HG02970 (cell line): ENCODE measurements at regions not wholly inside any gene's neighbourhood (a gene's known extent, or its start where the extent isn't known, plus 50 kb on each side); places are given as distances from the start of the nearest gene placed in this dataset.
A peak's percentile ranks its signal among the peaks of the same experiment; 100 is the strongest.
"Not testable (repeated sequence)": the region's sequence is repeated elsewhere in the genome, so short reads cannot be mapped to it uniquely, and the experiment has no call there.

ENCODE experiments used
- ATAC-seq: cut with Tn5 transposase; IDR thresholded peaks from one replicate; pipeline ENCODE4 v1.9.1; 2021; ENCODE audit warnings: mild to moderate bottlenecking, moderate library complexity, moderate number of reproducible peaks; ENCODE audit not compliant: unreplicated experiment, low FRiP score

DNA sequence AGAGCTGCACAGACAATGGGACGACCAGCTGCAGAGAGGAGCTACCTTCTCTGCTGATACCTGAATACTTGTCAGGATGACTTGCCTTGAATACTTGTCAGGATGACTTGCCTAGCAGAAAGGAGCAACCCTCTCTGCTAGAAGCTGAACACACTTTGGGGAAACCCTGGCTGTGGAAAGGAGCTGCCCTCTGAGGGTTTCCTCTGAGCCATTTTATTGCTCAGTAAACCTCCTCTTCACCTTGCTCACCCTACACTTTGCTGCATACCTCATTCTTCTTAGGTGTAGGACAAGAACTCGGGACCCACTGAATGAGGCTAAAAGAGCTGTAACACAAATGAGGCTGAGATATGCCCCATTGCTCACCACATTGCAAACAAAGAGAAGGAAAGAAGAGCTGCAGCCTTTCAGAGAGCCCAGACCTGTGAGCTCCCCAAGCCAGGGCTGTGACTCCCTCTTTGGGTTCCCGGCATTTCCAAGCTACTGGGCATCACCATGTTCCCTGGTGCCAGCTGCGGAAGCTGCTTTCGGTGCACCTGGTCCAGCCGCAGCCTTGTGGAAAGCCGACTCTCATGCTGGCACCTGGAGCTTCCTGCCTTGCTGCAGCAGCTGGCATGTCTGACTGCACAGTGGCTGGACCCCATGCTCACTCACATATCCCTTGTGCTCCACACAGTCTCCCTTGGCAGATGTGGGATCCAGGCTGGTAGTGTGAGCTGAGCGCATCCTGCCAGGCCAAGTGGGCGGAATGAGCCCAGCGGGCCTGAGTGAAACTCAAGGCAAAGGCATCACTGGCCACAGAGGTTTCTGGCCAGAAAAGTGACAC lies 106.7 kb upstream of the AHI1 start:
- ATAC-seq, result no peak

DNA sequence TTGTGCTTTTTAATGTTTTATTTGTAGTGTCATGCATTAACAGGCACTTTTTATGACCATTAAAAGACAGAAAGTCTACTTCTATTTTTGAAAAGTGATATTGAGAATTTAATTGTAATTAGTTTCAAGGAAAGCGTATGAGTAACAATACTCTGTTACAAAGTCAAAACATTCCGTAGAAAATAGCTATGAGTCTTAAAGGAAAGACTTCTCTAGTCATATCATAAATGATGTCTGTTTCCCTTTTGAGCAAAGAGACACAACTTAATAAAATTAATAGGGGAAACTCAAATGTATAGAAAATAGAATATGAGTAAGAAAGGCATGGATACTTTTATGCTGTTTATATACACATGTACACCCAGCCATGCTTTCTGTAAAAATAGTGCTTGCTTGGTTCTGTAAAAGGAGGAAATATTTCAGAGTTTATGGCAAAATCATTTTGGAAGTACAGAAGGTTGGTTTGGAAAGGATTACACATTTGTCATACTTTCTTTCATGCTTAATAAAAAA lies 107.8 kb upstream of the AHI1 start:
- no peak for ATAC-seq

DNA sequence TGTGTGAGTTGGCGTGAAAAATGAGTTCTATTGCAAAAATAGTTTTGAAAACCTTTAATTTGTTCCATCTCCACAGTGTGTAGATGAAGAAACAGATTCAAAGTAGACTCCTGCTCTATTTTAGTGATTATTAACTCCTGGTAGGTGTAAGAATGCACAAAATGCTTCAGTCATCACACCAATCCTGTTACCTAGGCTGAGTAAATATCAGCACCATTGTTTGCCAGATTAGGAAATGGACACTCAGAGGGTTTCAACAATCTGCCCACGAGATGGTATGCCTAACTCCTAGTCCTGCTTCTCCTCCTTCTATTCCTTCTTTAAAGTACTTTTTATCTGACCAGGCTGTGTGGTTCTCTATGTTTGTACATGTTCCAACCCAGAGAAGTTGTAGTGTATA lies 108.9 kb upstream of the AHI1 start:
- ATAC-seq, result no peak

DNA sequence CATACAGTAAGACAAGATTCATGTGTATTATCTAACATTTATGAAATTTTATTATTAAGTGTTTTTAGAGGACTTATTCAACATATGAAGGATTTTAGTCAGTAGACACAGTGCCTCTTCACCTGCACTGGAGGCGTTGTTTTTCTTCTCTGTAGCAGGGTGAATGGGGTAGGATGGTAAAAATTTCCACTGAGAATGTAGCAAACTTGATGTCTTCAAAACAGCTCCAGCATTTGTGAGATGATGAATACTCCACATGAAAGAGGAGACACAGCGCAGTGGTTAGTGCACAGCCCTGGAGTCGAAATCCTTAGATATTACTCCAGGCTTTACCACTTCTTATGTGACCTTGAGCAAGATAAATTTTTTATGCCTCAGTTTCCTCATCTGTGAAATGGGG lies 110.5 kb upstream of the AHI1 start:
- ATAC-seq, result no peak

DNA sequence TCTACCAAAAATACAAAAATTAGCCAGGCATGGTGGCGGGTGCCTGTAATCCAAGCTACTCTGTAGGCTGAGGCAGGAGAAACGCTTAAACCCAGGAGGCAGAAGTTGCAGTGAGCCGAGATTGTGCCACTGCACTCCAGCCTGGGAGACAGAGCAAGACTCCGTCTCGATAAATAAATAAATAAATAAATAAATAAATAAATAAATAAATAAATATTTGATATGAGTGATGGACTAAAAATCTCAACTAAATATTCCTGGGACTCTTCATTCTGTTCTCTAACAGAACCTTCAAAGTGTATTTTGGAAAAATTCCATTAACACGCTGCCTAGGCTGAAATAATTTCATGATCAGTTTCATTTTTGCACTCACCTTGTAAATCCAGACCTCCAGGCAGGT lies 112.7 kb upstream of the AHI1 start:
- ATAC-seq, result not testable (repeated sequence)

DNA sequence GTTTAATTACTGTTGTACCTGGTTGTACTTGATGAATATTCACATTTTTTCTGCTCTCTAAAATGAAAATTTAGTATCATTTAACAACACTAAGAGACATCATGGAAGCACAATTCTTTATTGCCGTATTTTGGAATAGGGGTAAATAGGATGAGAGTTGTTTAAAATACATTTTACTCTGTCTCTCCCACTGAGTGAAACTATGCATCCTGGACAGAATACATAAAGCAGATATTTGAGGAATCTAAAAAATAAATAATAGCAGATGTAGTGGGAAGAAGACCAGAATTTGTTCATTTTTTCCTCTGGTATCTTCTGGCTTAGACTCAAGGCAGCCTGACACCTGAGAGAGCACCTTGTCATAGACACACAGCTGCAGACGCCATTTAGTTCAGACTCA lies 119.1 kb upstream of the AHI1 start:
- no peak for ATAC-seq

DNA sequence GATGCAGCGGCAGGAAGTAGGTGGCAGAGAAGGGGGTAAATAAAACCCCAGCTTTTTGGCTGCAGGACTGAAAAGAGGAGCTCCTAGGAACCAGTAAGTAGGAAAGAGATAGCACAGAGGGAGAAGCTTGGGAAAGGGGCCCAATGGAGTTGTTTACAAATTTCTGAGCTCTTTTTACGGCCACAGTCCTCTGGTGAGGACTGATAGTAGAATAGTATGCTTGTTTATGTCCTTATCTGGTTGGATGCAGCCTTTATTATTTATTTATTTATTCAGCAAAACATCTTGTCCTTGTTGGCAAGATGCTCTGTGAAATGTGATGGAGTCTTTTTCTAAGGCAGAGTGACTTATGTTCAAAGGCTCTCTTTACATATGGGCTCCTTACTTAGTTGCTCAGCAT lies 119.7 kb upstream of the AHI1 start:
- no peak for ATAC-seq

DNA sequence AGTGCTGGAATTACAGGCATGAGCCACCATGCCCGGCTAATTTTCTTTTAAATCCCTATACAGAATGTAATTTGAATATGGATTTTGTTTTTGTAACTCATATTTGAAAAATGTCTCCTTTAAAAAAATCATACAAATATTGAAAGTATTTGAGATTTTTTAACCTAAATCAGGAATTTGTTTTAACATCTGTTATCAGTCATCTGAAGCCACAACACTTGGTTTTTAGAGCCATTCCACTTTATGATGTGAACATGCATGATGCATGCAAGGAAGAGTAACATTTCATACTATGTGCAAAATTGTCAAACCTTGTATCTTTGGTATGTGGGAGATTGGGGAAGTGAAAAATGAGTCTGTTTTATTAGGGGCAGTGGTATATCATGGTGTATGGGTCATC lies 124.5 kb upstream of the AHI1 start:
- ATAC-seq, result no peak

DNA sequence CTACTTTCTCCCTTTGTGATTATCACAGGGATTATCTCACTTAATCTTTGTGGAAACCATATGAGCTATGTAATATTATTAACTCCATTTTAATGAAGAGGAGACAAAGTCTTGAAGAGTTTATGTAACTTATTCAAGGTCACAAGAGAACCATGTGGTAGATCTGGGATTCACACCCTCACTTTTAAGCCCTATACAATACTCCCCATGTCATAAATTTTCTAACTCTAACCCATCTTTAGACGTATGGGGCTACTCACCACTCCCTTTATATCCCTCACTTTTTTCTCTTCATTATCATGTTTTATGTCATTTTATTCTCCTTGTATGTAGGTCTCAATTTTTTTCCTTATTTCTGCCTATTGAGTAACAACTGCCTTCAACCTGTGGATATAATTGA lies 126.4 kb upstream of the AHI1 start:
- ATAC-seq, result no peak

DNA sequence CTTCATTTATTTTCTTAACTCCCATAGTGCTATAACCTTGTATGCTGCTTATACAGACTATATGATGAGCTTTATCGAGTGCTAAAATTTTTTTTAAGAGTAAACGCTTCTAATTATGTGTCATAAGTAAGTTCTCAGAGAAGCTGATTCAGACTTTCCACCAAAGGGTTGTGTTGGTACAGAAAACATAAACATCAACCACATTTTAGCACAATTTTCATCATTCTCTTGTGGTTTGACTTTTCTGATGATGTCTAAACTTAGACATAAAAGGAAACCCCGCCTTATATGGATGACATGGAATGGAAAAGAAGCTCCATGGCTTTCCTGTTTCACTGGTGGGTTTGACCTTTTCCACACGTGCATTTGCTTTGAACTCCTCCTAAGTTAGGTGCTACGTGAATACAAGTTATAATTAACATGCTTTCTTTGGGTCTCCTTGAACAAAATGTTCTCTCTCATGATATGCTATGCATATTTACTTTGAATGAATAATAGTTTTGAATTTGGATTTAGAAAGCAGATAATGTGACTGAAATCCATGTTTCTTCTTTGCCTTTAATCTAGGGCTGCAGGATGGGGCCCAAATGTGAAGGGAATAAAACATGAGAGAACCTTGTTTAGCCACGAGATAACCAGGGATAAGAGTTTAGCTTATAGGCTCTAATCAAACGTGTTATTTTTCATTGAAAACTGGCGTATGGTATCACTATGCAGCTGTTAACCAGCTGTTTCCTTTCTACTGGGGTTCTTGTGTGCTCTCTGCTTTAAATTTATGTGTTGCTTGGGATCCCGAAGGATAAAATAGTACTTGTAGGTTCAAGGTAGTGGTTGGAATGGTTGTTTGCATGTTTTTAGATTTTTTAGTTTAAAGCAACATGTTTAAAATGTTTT lies 127.1 kb upstream of the AHI1 start:
- ATAC-seq, result no peak

DNA sequence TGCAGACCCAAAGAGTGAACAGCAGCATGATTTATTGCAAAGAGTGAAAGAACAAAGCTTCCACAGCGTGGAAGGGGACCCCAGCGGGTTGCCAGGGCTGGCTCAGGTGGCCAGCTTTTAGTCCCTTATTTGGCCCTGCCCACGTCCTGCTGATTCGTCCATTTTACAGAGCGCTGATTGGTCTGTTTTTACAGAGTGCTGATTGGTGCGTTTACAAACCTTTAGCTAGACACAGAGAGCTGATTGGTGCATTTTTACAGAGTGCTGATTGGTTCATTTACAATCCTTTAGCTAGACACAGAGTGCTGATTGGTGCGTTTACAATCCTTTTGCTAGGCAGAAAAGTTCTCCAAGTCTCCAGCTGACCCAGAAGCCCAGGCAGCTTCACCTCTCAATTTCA lies 128.5 kb upstream of the AHI1 start:
- not testable (repeated sequence) for ATAC-seq

DNA sequence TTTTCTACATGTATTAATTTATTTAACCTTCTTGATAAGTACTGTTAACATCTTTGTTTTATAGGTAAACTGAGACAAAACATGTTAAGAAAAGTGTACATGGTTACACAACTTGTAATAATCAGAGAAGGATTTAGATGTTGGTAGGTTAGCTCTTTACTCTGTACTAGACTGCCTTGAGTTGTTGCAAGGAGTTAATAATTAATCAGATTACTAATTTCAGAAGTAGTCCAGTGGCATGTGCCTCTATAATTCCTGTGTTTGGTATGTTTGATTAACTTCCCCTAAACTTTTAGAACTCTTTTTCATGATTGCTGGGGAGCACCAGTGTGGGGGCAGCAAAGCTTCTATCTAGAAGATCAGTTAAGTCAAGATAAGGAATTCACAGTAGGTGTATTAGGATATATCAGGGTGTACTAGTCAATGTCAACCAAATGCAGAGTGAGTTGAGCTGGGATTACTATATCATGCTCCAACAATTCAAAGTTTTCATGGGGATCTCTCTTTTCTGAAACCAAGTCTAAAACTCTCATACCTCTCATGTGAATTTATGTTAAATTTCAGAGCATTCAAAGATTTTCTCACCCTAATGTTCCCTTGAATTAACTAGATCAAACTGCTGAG lies 129.7 kb upstream of the AHI1 start:
- ATAC-seq, result peak; percentile 74

DNA sequence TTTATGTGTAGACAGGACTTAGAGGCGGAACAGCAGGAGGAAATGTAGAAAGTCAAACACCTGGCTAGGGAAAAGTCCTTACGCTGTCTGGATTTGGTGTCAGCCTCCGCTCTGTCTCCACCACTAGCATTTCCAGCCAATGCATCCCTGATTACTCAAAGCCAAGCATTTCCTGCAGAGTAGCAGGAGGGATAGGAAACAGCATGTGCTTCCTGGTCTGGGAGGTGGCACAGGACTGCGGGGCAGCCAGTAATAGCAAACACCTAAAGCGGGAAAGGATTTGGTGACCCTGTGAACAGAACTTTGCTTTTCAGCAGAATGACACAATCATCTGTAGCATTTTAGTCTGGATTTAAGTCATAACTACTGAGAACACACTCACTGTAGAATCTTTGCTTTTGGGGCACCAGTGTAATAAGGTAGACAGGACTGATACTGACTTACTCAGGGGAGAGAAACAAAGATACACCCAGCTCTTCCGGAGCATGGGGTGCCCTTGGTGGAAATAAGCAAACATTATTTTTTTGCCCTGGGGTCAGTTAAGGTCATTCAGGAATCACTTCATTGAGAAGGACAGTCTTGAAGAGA lies 133.3 kb upstream of the AHI1 start:
- no peak for ATAC-seq

DNA sequence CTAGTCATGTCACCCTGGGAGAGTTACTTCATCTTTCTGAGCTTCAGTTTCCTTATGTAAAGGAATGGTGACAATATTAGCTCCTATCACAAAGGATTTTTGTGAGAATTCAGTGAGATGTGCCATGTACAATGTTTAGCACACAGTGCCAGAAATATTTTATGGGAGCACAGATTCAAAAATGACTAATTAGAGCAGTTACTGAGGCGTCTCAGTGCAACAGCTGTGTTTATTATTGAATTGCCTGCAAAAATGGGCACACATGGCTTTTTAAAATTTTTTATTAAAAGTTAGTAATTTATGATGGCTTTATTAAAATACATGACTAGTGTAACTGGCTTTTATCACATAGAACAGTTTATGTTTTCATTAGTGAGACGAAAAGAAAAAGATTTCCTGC lies 134.3 kb upstream of the AHI1 start:
- ATAC-seq, result no peak

DNA sequence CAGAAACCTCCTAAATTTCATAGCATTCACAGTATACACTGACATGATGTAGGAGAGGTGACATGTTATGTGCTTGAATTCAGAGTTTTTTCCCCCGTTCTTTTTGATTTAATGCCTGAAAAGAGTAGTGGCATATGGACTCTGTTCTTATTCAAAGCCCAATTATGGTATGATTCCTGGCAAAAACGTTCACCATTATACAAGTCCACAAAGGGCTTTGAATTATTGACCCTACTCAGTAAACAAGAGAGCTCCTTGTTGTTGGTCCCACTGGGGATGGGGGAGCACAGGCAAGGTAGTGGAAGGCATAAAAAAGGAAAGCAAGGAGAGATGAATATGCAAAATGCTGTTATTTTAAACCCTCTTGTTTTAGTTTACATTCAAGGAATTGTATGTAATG lies 136.0 kb upstream of the AHI1 start:
- ATAC-seq, result no peak

DNA sequence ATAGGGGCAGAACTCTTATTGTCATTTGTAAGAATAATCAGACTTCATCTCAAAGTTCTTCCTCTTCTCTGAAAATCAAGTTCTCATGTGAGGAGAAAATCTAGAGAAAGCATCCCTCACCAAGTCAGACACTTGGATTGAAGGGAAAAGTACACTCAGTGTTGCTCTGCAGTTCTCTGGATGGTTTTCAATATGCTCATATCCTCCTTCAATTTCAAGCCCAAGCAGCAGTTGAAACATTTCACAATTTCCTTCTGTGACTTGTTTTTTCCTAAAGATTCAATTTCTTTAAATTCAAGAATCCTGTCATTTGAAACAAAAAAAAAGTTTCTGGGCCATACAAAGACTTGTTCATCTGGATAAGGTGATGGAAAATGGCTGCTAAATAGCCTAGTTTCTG lies 140.2 kb upstream of the AHI1 start:
- no peak for ATAC-seq

DNA sequence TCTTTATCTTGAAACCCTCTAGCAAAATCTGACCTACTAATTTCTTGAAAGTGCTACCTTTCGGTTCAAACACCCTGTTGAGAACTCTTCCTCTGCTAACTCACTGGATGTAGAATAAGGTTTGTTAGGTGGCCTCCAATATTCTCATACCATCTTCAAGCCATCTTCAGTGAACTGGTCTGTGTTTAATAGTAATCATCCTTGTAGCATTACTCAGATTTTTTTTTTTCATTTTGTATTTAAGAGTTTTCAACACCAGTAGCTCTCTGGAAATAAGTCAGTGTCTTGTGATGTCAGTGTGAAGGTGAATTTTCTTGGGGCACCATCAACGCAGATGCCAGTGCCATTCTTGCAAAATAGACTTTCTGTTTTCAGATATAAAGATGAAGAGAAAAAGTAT lies 140.6 kb upstream of the AHI1 start:
- no peak for ATAC-seq

DNA sequence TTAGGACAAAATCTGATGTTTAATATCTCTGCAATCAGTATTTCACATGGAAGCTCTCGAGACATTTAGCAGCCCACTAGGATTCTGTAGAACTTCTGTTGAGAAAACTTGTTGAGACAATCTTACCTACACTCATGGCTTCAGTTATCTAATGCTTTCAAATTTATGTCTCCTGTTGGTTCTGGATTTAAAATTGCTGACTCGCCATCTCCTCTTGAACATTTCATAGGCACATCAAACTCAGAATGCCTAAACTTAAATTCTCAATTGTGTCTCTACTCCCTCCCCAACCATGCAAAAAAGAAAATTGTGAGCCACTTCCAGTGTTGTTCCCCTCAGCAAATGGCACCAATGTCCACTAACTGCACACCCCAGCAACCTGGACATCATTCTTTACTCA lies 142.5 kb upstream of the AHI1 start:
- ATAC-seq, result no peak

DNA sequence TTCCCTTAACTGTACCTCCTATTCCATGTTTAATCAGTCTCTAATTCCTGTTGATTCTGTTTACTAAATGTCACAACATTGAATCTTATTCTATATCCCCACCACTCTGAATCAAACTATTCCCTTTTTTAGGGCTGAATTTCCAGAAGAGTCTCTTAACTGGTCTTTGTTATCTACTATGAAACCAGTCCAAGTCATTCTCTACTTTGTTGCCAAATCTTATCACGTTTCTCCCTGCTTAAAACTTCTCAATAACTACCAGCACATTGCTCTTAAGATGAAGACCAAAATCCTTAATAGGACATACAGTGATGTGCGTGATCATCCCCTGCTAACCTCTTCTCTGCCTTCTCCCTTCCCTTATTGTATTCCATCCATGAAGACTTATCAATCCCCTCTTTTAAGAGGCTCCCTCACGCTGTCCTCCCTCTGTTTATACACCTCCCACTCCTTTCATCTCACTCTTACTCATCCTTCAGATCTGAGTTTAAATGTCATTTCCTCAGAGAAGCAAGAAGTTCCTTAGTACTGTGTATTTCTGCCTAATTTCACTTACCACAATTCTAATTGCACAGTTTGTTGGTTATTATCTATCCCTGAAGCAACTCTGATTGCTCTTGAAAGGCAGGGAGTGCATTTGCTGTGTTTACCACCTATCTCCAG lies 143.0 kb upstream of the AHI1 start:
- ATAC-seq, result no peak

DNA sequence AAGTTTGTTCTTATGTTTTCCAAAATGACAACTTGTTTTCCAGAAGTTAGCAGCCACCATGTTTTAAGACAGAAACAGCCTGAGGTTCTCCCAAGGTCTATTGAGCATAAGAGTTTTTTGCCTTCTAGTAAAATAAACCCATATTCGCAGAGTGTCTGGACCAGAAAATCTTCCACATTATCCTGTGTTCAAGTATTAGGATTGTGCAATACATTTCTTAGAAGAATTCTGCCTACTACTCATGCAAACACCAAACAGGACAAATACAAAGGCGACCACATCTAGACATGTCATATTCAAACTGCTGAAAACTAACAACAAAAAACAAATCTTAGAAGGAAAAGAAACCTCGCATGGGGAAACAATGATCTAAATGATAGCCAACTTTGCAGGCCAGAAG lies 145.4 kb upstream of the AHI1 start:
- ATAC-seq, result no peak
